ENCODE measurements at regions not wholly inside any gene's neighbourhood (a gene's known extent, or its start where the extent isn't known, plus 50 kb on each side); places are given as distances from the start of the nearest gene placed in this dataset.

DNA sequence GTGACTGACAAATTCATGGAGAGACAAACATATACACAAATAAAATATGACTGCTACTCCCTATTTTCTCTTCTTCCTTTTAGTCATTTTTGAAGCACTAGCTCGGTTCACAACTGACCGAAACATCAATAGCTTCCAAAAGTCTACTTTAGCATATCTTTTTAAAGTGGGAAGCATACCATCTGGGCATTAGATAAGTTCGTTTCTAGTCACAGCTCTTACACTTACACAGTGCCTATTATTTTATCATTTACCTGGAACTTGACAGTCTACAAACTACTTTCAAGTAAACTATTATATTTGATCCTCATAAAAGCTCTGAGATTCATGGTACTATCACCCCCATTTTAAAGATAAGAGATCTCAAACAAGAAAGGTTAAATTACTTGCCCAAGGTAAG is 458.5 kb downstream of the LMO7 start:
- 85 to 92% methylated on average over 3 of the region's 3 CpGs for WGBS, 2 donors
- ATAC-seq (ENCODE audit: insufficient read depth, low FRiP score) = no peak
- Histone ChIP-seq H3K4me1 (ENCODE audit: control insufficient read depth in 5 of 5, insufficient read depth in 5 of 5, low read length in 5 of 5) (no peaks in the 10 kb centered on the region), H3K4me3 (no peak overlapping the region), H3K36me3 (ENCODE audit: control insufficient read depth in 4 of 4, insufficient read depth in 4 of 4, low read length in 4 of 4) (no peaks in the 10 kb centered on the region), H3K9ac (ENCODE audit: insufficient read depth in 1 of 2, low read length in 2 of 2) (no peak overlapping the region), H3K9me3 (ENCODE audit: control insufficient read depth in 4 of 4, insufficient read depth in 3 of 4, low read length in 3 of 4) (no peaks in the 10 kb centered on the region), H3K27ac (ENCODE audit: low read depth in 1 of 2, low read length in 1 of 2) (no peak overlapping the region), H3K27me3 (ENCODE audit: control insufficient read depth in 3 of 3, insufficient read depth in 3 of 3, low read length in 2 of 3) (no peaks in the 10 kb centered on the region)
- DNase-seq = no peak
- TF ChIP-seq, protein P1, sequence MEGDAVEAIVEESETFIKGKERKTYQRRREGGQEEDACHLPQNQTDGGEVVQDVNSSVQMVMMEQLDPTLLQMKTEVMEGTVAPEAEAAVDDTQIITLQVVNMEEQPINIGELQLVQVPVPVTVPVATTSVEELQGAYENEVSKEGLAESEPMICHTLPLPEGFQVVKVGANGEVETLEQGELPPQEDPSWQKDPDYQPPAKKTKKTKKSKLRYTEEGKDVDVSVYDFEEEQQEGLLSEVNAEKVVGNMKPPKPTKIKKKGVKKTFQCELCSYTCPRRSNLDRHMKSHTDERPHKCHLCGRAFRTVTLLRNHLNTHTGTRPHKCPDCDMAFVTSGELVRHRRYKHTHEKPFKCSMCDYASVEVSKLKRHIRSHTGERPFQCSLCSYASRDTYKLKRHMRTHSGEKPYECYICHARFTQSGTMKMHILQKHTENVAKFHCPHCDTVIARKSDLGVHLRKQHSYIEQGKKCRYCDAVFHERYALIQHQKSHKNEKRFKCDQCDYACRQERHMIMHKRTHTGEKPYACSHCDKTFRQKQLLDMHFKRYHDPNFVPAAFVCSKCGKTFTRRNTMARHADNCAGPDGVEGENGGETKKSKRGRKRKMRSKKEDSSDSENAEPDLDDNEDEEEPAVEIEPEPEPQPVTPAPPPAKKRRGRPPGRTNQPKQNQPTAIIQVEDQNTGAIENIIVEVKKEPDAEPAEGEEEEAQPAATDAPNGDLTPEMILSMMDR (IDR thresholded peaks at IDR 0.05; ENCODE audit: control extremely low read depth, extremely low read depth) = no peak

DNA sequence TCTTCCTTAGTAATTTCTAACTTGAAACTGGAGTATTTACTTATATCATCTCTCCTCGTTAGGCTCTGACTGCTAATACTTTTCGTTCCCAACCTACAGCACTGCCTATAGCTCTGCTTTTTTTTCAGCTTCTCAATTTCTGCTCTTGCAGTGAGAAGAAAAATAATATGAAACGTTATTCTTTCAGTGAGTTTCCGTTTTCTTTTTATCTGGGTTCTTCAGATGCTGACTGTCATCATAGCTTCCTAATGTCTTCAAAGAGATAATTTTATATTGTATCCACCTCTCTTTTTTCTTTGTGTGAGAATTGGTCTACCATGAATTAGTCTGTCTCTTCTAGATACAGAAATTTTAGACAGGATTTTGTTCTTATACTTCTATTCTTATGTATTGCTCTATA is 454.9 kb downstream of the LMO7 start:
- Histone ChIP-seq H3K9ac (ENCODE audit: insufficient read depth in 1 of 2, low read length in 2 of 2) (no peak overlapping the region), H3K4me3 (no peak overlapping the region), H3K36me3 (ENCODE audit: control insufficient read depth in 4 of 4, insufficient read depth in 4 of 4, low read length in 4 of 4) (no peaks in the 10 kb centered on the region), H3K9me3 (ENCODE audit: control insufficient read depth in 4 of 4, insufficient read depth in 3 of 4, low read length in 3 of 4) (peaks cover 0 to 7% (median 1%) of the 10 kb centered on the region in 4 donors), H3K27ac (ENCODE audit: low read depth in 1 of 2, low read length in 1 of 2) (no peak overlapping the region), H3K4me1 (ENCODE audit: control insufficient read depth in 5 of 5, insufficient read depth in 5 of 5, low read length in 5 of 5) (no peaks in the 10 kb centered on the region), H3K27me3 (ENCODE audit: control insufficient read depth in 3 of 3, insufficient read depth in 3 of 3, low read length in 2 of 3) (no peaks in the 10 kb centered on the region)
- ATAC-seq (ENCODE audit: insufficient read depth, low FRiP score) = no peak
- no peak for DNase-seq
- TF ChIP-seq, protein P1 (IDR thresholded peaks at IDR 0.05; ENCODE audit: control extremely low read depth, extremely low read depth) = no peak
- WGBS, 2 donors = 53 to 67% methylated on average over 4 of the region's 4 CpGs

DNA sequence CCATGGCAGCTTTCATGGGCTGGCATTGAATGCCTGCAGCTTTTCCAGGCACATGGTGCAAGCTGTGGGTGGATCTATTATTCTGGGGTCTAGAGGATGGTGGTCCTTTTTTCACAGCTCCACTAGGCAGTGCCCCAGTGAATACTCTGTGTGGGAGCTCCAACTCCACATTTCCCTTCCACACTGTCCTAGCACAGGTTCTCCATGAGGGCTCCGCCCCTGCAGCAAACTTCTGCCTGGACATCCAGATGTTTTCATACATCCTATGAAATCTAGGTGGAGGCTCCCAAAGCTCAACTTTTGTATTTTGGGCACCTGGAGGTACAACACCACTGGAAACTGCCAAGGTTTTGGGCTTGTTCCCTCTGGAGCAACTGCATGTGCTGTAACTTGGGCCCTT is 450.6 kb downstream of the LMO7 start:
- no peak overlapping the region for H3K27ac ChIP-seq (ENCODE audit: low read depth in 1 of 2, low read length in 1 of 2)
- no peaks in the 10 kb centered on the region for H3K4me1 ChIP-seq (ENCODE audit: control insufficient read depth in 5 of 5, insufficient read depth in 5 of 5, low read length in 5 of 5)
- H3K27me3 ChIP-seq (ENCODE audit: control insufficient read depth in 3 of 3, insufficient read depth in 3 of 3, low read length in 2 of 3) = no peaks in the 10 kb centered on the region
- TF ChIP-seq, protein P1 (IDR thresholded peaks at IDR 0.05; ENCODE audit: control extremely low read depth, extremely low read depth) = no peak
- DNase-seq = no peak
- H3K9me3 ChIP-seq (ENCODE audit: control insufficient read depth in 4 of 4, insufficient read depth in 3 of 4, low read length in 3 of 4) = peaks cover 0 to 10% (median 5%) of the 10 kb centered on the region in 4 donors
- ATAC-seq (ENCODE audit: insufficient read depth, low FRiP score) = no peak
- H3K4me3 ChIP-seq = no peak overlapping the region
- H3K36me3 ChIP-seq (ENCODE audit: control insufficient read depth in 4 of 4, insufficient read depth in 4 of 4, low read length in 4 of 4) = no peaks in the 10 kb centered on the region
- no peak overlapping the region for H3K9ac ChIP-seq (ENCODE audit: insufficient read depth in 1 of 2, low read length in 2 of 2)
- 93 to 96% methylated on average over 1 of the region's 1 CpG for WGBS, 2 donors

DNA sequence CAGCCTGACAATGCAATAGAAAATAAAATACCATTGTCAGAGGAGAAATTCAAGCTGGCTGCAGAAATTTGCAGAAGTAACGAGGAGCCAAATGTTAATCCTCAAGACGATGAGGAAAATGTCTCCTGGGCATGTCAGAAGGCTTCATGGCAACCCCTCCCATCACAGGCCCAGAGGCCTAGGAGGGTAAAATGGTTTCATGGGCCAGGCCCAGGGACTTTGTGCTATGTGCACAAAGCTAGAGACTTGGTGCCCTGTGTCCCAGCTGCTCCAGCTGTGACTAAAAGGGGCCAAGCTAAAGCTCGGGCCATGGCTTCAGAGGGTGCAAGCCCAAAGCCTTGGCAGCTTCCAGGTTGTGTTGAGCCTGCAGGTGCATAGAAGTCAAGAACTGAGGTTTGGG is 431.7 kb downstream of the LMO7 start:
- no peaks in the 10 kb centered on the region for H3K27me3 ChIP-seq (ENCODE audit: control insufficient read depth in 3 of 3, insufficient read depth in 3 of 3, low read length in 2 of 3)
- ATAC-seq (ENCODE audit: insufficient read depth, low FRiP score) (no peak), DNase-seq (no peak)
- H3K4me3 ChIP-seq = no peak overlapping the region
- no peaks in the 10 kb centered on the region for H3K4me1 ChIP-seq (ENCODE audit: control insufficient read depth in 5 of 5, insufficient read depth in 5 of 5, low read length in 5 of 5)
- TF ChIP-seq, protein P1 (IDR thresholded peaks at IDR 0.05; ENCODE audit: control extremely low read depth, extremely low read depth) = no peak
- no peak overlapping the region for H3K9ac ChIP-seq (ENCODE audit: insufficient read depth in 1 of 2, low read length in 2 of 2)
- WGBS, 2 donors = 91 to 95% methylated on average over 3 of the region's 3 CpGs
- H3K27ac ChIP-seq (ENCODE audit: low read depth in 1 of 2, low read length in 1 of 2) = no peak overlapping the region
- no peaks in the 10 kb centered on the region for H3K36me3 ChIP-seq (ENCODE audit: control insufficient read depth in 4 of 4, insufficient read depth in 4 of 4, low read length in 4 of 4)
- H3K9me3 ChIP-seq (ENCODE audit: control insufficient read depth in 4 of 4, insufficient read depth in 3 of 4, low read length in 3 of 4) = peaks cover 0 to 15% (median 5%) of the 10 kb centered on the region in 4 donors

All from lung (tissue), 11 donors.